ENCODE measurements at regions not wholly inside any gene's neighbourhood (a gene's known extent, or its start where the extent isn't known, plus 50 kb on each side); places are given as distances from the start of the nearest gene placed in this dataset.
"Not testable (repeated sequence)": the region's sequence is repeated elsewhere in the genome, so short reads cannot be mapped to it uniquely, and the experiment has no call there.

DNA sequence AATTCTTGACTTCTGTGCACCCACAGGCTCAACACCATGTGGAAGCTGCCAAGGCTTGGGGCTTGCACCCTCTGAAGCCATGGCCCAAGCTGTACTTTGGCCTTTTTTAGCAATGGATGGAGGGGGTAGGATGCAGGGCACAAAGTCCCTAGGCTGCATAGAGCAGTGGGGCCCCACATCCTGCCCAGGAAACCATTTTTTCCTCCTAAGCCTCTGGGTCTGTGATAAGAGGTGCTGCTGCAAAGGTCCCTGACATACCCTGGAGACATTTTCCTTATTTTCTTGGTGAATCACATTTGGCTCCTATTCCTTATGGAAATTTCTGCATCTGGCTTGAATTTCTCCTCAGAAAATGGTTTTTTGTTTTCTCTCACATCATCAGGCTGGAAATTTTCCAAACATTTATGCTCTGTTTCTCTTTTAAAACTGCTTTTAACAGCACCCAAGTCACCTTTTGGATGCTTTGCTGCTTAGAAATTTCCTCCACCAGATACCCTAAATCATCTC, 482.7 kb upstream of the TLE4 start:
- TF ChIP-seq, protein P1, sequence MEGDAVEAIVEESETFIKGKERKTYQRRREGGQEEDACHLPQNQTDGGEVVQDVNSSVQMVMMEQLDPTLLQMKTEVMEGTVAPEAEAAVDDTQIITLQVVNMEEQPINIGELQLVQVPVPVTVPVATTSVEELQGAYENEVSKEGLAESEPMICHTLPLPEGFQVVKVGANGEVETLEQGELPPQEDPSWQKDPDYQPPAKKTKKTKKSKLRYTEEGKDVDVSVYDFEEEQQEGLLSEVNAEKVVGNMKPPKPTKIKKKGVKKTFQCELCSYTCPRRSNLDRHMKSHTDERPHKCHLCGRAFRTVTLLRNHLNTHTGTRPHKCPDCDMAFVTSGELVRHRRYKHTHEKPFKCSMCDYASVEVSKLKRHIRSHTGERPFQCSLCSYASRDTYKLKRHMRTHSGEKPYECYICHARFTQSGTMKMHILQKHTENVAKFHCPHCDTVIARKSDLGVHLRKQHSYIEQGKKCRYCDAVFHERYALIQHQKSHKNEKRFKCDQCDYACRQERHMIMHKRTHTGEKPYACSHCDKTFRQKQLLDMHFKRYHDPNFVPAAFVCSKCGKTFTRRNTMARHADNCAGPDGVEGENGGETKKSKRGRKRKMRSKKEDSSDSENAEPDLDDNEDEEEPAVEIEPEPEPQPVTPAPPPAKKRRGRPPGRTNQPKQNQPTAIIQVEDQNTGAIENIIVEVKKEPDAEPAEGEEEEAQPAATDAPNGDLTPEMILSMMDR (IDR thresholded peaks at IDR 0.05), result no peak
- no peaks in the 10 kb centered on the region for H3K27me3 ChIP-seq (ENCODE audit: low read depth)
- intact Hi-C loops (cut with DNase I), result no loop called here
- no peaks in the 10 kb centered on the region for H3K4me1 ChIP-seq
- no peak overlapping the region for H3K27ac ChIP-seq
- no peaks in the 10 kb centered on the region for H3K36me3 ChIP-seq
- no peaks in the 10 kb centered on the region for H3K9me3 ChIP-seq
- ATAC-seq, result no peak
- no peak overlapping the region for H3K4me3 ChIP-seq
- no peak for DNase-seq

DNA sequence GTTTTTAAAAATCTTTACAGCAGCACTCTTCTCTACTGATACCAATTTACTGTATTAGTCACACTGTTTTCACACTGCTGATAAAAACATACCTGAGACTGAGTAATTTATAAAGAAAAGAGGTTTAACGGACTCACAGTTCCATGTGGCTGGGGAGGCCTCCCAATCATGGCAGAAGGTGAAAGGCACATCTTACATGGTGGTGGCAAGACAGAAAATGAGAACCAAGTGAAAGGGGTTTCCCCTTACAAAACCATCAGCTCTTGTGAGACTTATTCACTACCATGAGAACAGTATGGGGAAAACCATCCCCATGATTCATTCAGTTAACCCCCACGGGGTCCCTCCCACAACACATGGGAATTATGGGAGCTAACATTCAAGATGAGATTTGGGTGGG, 481.9 kb upstream of the TLE4 start:
- H3K27me3 ChIP-seq (ENCODE audit: low read depth); H3K9me3 ChIP-seq; H3K4me1 ChIP-seq; H3K36me3 ChIP-seq; ATAC-seq; H3K27ac ChIP-seq; H3K4me3 ChIP-seq; DNase-seq; intact Hi-C loops (cut with DNase I): not testable (repeated sequence)

DNA sequence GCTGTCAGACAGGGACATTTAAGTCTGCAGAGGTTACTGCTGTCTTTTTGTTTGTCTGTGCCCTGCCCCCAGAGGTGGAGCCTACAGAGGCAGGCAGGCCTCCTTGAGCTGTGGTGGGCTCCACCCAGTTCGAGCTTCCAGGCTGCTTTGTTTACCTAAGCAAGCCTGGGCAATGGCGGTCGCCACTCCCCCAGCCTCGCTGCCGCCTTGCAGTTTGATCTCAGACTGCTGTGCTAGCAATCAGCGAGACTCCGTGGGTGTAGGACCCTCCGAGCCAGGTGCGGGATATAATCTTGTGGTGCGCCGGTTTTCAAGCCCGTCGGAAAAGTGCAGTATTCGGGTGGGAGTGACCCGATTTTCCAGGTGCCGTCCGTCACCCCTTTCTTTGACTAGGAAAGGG, 468.5 kb upstream of the TLE4 start:
- H3K36me3 ChIP-seq; DNase-seq; ATAC-seq; H3K27ac ChIP-seq; H3K4me1 ChIP-seq; H3K9me3 ChIP-seq; H3K27me3 ChIP-seq (ENCODE audit: low read depth); H3K4me3 ChIP-seq; intact Hi-C loops (cut with DNase I): not testable (repeated sequence)

DNA sequence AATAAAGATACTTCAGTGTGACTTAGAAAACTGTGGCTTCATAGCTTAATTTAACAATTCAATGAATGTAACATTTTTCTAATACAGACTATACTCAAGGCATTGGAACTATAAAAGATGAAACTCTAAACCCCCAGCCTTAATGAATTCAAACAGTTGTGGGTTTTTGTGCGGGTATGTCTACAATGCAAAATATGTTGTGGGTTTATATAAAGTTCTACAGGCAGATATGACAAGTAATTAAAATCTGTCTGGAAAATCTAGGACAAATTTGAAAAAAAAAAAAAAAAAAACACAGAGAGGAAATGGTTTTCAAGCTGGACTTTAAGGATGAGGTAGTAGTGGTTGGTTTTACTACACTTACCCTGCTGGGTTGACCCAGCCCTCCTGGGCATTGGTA, 467.5 kb upstream of the TLE4 start:
- ATAC-seq, result no peak
- intact Hi-C loops (cut with DNase I), result no loop called here
- DNase-seq, result no peak
- Histone ChIP-seq H3K27ac (no peak overlapping the region), H3K9me3 (no peaks in the 10 kb centered on the region), H3K4me3 (no peak overlapping the region), H3K36me3 (no peaks in the 10 kb centered on the region), H3K4me1 (no peaks in the 10 kb centered on the region), H3K27me3 (ENCODE audit: low read depth) (no peaks in the 10 kb centered on the region)
- TF ChIP-seq, protein P1 (IDR thresholded peaks at IDR 0.05), result no peak

DNA sequence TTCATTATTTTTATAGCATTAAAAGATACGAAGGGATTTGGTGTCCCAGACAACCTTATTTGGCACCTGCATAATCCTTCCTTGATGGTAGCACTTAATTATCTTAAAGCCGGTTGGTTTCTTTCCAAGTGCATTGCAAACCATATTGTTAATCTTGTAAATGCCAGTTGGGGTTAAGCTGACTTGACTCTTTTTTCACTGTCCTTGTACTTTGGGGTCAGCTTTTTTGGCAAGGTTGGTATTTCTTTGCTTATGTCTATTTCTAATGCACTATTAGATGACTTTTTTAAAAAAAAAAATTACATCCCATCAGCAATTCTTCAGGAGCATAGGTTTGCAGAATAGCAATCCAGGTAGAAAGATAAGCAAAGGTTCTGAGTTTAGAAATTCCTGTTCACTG, 466.8 kb upstream of the TLE4 start:
- no peaks in the 10 kb centered on the region for H3K4me1 ChIP-seq
- no peak for ATAC-seq
- H3K27me3 ChIP-seq (ENCODE audit: low read depth), result no peaks in the 10 kb centered on the region
- TF ChIP-seq, protein P1 (IDR thresholded peaks at IDR 0.05), result no peak
- no peak for DNase-seq
- no peaks in the 10 kb centered on the region for H3K36me3 ChIP-seq
- no peak overlapping the region for H3K27ac ChIP-seq
- H3K4me3 ChIP-seq, result no peak overlapping the region
- intact Hi-C loops (cut with DNase I), result no loop called here
- no peaks in the 10 kb centered on the region for H3K9me3 ChIP-seq

DNA sequence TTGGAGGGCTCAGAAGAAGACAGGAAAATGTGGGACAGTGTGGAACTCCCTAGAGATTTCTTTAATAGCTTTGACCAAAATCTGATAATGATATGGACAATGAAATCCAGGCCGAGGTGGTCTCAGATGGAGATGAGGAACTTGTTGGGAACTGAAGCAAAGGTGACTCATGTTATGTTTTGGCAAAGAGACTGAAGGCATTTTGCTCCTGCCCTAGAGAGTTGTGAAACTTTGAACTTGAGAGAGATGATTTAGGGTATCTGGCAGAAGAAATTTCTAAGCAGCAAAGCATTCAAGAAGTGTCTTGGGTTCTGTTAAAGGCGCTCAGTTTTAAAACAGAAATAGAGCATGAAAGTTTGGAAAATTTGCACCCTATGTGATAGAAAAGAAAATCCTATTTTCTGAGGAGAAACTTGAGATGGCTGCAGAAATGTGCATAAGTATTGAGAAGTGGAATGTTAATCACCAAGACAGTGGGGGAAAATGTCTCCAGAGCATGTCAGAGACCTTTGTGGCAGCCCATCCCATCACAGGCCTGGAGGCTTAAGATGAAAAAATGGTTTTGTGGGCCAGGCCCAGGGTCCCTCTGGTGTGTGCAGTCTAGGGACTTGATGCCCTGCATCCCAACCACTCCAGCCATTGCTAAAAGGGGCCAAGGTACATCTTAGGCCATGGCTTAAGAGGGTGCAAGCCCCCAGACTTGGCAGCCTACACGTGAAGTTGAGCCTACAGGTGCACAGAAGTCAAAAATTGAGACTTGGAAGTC, 463.7 kb upstream of the TLE4 start:
- intact Hi-C loops (cut with DNase I), result no loop called here
- Histone ChIP-seq H3K27ac (no peak overlapping the region), H3K4me3 (no peak overlapping the region), H3K4me1 (no peaks in the 10 kb centered on the region), H3K36me3 (no peaks in the 10 kb centered on the region), H3K9me3 (no peaks in the 10 kb centered on the region), H3K27me3 (ENCODE audit: low read depth) (no peaks in the 10 kb centered on the region)
- no peak for DNase-seq
- TF ChIP-seq, protein P1 (IDR thresholded peaks at IDR 0.05), result no peak
- no peak for ATAC-seq

Measured in lower lobe of right lung (tissue), 2 donors.